GM19025 (cell line): ENCODE measurements at regions not wholly inside any gene's neighbourhood (a gene's known extent, or its start where the extent isn't known, plus 50 kb on each side); places are given as distances from the start of the nearest gene placed in this dataset.
"Not testable (repeated sequence)": the region's sequence is repeated elsewhere in the genome, so short reads cannot be mapped to it uniquely, and the experiment has no call there.

Source experiments
- ATAC-seq: cut with Tn5 transposase; IDR thresholded peaks from one replicate; pipeline ENCODE4 v1.9.1; 2021; ENCODE audit warnings: mild to moderate bottlenecking, low read depth, moderate library complexity; ENCODE audit not compliant: unreplicated experiment

DNA sequence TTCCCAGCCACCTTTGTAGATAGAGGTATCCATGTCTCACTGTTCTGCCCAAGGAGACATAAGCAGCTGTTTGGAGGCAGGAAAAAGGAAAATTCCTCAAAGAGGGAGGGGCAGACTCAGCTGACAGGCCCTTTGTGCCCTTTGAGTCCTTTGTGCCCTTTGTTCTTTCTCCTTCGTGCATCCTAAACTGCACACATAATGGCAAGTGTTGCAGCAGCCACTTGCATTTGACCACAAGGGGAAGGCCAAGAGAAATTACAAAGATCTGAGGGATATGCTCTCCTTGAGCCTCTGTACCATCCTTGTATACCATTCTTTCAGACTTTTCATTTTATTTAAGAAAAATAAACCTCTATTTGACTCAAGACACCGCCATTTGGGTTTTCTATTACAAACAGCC, 71.8 kb upstream of the PKN2 start:
- ATAC-seq = no peak

DNA sequence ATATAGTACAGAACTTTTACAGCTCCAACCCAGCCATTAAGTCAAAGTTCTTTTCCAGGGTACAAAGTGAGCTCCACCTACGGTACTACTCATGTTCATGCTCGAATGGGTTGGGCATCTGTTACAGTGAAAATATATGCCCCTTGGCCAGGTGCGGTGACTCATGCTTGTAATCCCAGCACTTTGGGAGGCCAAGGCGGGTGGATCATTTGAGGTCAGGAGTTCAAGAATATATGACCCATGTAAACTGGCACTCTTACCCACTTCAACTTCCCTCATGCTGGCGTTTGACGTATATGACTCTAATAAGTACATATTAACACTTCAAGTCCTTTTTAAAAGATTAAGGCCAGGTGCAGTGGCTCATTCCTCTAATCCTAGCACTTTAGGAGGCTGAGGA, 71.3 kb upstream of the PKN2 start:
- ATAC-seq = no peak

DNA sequence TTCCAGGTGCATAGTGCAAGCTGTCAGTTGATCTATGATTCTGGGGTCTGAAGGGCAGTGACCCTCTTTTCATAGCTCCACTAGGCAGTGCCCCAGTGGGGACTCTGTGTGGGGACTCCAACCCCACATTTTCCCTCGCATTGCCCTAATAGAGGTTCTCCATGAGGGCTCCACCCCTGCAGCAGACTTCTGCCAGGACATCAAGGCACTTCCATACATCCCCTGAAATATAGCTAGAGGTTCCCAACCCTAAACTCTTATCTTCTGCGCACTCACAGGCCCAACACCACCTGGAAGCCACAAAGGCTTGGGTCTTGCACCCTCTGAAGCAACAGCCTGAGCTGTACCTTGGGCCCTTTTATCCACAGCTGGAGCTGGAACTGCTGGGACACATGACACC, 65.7 kb upstream of the PKN2 start:
- ATAC-seq = no peak

DNA sequence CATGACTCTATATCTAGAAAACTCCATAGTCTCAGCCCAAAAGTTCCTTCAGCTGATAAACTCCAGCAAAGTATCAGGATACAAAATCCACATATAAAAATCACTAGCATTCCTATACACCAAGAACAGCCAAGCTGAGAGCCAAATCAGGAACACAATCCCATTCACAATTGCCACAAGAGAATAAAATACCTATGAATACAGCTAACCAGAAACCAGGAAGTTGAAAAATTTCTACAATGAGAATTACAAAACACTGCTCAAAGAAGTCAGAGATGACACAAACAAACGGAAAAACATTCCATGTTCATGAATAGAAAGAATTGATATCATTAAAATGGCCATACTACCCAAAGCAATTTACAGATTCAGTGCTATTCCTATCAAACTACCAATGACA, 61.0 kb upstream of the PKN2 start:
- ATAC-seq = not testable (repeated sequence)
